ENCODE measurements at regions not wholly inside any gene's neighbourhood (a gene's known extent, or its start where the extent isn't known, plus 50 kb on each side); places are given as distances from the start of the nearest gene placed in this dataset.

- TF ChIP-seq EZH2 (IDR thresholded peaks at IDR 0.05; ENCODE audit: insufficient read depth, poor library complexity, severe bottlenecking) (no peak), EZH2phosphoT487 (IDR thresholded peaks at IDR 0.05; ENCODE audit: insufficient read depth, low read depth) (no peak)
Observed at GRCh38 chr11:116600930-116601329, 171.9 kb downstream of the BUD13 start.

All from GM23248 (cell line).